WTC11 (cell line): ENCODE measurements at regions not wholly inside any gene's neighbourhood (a gene's known extent, or its start where the extent isn't known, plus 50 kb on each side); places are given as distances from the start of the nearest gene placed in this dataset.

Experiments used
- ATAC-seq: fragments of 200-7000 bp; cut with Tn5 transposase; 2 replicates; pipeline ENCODE4 v1.10.0; 2021; ENCODE audit warnings: mild to moderate bottlenecking, moderate library complexity
- CTCF ChIA-PET: fragments of 300-600 bp; sonication (Branson Sonifier 250); formaldehyde crosslinking; loops from one replicate; lab custom pipeline; 2021; ENCODE audit warnings: antibody characterized with exemption; lab: Charles Lee
- POLR2A ChIA-PET: fragments of 350-600 bp; sonication (Branson Sonifier 250); formaldehyde crosslinking; loops from one replicate; lab custom pipeline; 2021; ENCODE audit warnings: antibody characterized with exemption; lab: Charles Lee
- DNase-seq: peaks from one replicate; pipeline ENCODE4 v3.0.0; 2021; ENCODE audit warnings: low spot score
- H3K27ac Mint-ChIP-seq: 2 replicates; pipeline ENCODE4 v1.8.0; 2021; ENCODE audit warnings: mixed read lengths
- H3K27me3 Mint-ChIP-seq: 2 replicates; pipeline ENCODE4 v1.8.0; 2021; ENCODE audit warnings: low read depth, mild to moderate bottlenecking, moderate library complexity, mixed read lengths
- H3K36me3 Mint-ChIP-seq: 2 replicates; pipeline ENCODE4 v1.8.0; 2021; ENCODE audit warnings: mixed read lengths
- H3K4me1 Mint-ChIP-seq: 2 replicates; pipeline ENCODE4 v1.8.0; 2022; ENCODE audit warnings: mixed read lengths
- H3K4me3 Mint-ChIP-seq: 2 replicates; pipeline ENCODE4 v1.8.0; 2021; ENCODE audit warnings: mild to moderate bottlenecking, moderate library complexity, mixed read lengths
- H3K9me3 Mint-ChIP-seq: 2 replicates; pipeline ENCODE4 v1.8.0; 2021; ENCODE audit warnings: mixed read lengths
- CREB1 ChIP-seq: sonication (generic); formaldehyde crosslinking; IDR thresholded peaks from 2 replicates; pipeline ENCODE4 v1.8.0; 2023; ENCODE audit warnings: mild to moderate bottlenecking, missing genetic modification reagents
- FOXJ3 ChIP-seq: sonication (generic); formaldehyde crosslinking; IDR thresholded peaks from 2 replicates; pipeline ENCODE4 v1.9.0; 2021; ENCODE audit warnings: missing genetic modification reagents, mild to moderate bottlenecking, borderline replicate concordance
- JAZF1 ChIP-seq: fragments of 250-450 bp; sonication (Bioruptor Pico); IDR thresholded peaks from 2 replicates; pipeline ENCODE4 v1.9.0; 2021; ENCODE audit warnings: moderate library complexity, mild to moderate bottlenecking, inconsistent platforms
- OVOL2 ChIP-seq: fragments of 250-450 bp; sonication (Bioruptor Pico); IDR thresholded peaks from 2 replicates; pipeline ENCODE4 v1.9.0; 2021; ENCODE audit warnings: mild to moderate bottlenecking, borderline replicate concordance
- PRRX2 ChIP-seq: fragments of 250-450 bp; sonication (Bioruptor Pico); IDR thresholded peaks from 2 replicates; pipeline ENCODE4 v1.8.0; 2021; ENCODE audit warnings: mild to moderate bottlenecking
- RORB ChIP-seq: fragments of 250-450 bp; sonication (Bioruptor Pico); IDR thresholded peaks from 2 replicates; pipeline ENCODE4 v1.9.0; 2021; ENCODE audit warnings: mild to moderate bottlenecking
- TP53 ChIP-seq: sonication (generic); formaldehyde crosslinking; IDR thresholded peaks from 2 replicates; pipeline ENCODE4 v1.8.1; 2023; ENCODE audit warnings: mild to moderate bottlenecking, missing genetic modification reagents
- ZNF219 ChIP-seq: sonication (generic); formaldehyde crosslinking; IDR thresholded peaks from 2 replicates; pipeline ENCODE4 v1.8.0; 2023; ENCODE audit warnings: missing genetic modification reagents, mild to moderate bottlenecking, borderline replicate concordance
- TF ChIP-seq, protein P1 (sequence below): sonication (generic); formaldehyde crosslinking; IDR thresholded peaks from 2 replicates; pipeline ENCODE4 v1.8.0; 2023; ENCODE audit warnings: missing genetic modification reagents, mild to moderate bottlenecking, borderline replicate concordance
- TF ChIP-seq, protein P2 (sequence below): sonication (generic); formaldehyde crosslinking; IDR thresholded peaks from 2 replicates; pipeline ENCODE4 v1.8.0; 2022; ENCODE audit warnings: mild to moderate bottlenecking, missing genetic modification reagents
- TF ChIP-seq, protein P3 (sequence below): sonication (generic); formaldehyde crosslinking; conservative IDR thresholded peaks from 2 replicates; pipeline ENCODE4 v1.8.1; 2023; ENCODE audit warnings: mild to moderate bottlenecking, low read depth, missing genetic modification reagents, moderate library complexity
- TF ChIP-seq, protein P4 (sequence below): sonication (generic); formaldehyde crosslinking; IDR thresholded peaks from 2 replicates; pipeline ENCODE4 v1.8.0; 2022; ENCODE audit warnings: mild to moderate bottlenecking, missing genetic modification reagents
- TF ChIP-seq, protein P5 (sequence below): fragments of 250-450 bp; sonication (Bioruptor Pico); IDR thresholded peaks from 2 replicates; pipeline ENCODE4 v1.9.0; 2021; ENCODE audit warnings: mild to moderate bottlenecking
- TF ChIP-seq, protein P6 (sequence below): sonication (generic); formaldehyde crosslinking; IDR thresholded peaks from 2 replicates; pipeline ENCODE4 v1.8.1; 2022; ENCODE audit warnings: missing genetic modification reagents, borderline replicate concordance
- TF ChIP-seq, protein P7 (sequence below): sonication (generic); formaldehyde crosslinking; IDR thresholded peaks from 2 replicates; pipeline ENCODE4 v1.8.0; 2023; ENCODE audit warnings: missing genetic modification reagents

DNA sequence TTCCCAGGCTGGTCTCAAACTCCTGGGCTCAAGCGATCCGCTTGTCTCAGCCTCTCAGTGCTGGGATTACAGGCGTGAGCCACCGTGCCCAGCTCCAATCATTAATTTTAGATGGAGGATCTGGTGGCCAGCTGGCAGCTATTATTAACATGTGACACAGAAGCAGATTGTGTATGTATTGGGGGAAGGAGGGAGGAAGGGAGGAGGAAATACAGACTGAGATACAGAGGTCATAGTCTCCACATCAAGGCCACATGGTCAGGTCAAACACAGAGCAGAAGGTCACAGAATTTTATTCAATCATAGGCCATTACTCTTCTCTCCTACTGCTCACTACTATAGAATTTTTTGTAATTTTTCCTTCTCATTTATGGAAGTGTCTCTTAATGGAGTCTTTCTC is 57.9 kb upstream of the ADORA3 start (continued):
- TF ChIP-seq OVOL2 (CRISPR knock-in tag): no peak
- TF ChIP-seq TP53: no peak
- TF ChIP-seq CREB1 (CRISPR knock-in tag): no peak
- TF ChIP-seq, protein P1, sequence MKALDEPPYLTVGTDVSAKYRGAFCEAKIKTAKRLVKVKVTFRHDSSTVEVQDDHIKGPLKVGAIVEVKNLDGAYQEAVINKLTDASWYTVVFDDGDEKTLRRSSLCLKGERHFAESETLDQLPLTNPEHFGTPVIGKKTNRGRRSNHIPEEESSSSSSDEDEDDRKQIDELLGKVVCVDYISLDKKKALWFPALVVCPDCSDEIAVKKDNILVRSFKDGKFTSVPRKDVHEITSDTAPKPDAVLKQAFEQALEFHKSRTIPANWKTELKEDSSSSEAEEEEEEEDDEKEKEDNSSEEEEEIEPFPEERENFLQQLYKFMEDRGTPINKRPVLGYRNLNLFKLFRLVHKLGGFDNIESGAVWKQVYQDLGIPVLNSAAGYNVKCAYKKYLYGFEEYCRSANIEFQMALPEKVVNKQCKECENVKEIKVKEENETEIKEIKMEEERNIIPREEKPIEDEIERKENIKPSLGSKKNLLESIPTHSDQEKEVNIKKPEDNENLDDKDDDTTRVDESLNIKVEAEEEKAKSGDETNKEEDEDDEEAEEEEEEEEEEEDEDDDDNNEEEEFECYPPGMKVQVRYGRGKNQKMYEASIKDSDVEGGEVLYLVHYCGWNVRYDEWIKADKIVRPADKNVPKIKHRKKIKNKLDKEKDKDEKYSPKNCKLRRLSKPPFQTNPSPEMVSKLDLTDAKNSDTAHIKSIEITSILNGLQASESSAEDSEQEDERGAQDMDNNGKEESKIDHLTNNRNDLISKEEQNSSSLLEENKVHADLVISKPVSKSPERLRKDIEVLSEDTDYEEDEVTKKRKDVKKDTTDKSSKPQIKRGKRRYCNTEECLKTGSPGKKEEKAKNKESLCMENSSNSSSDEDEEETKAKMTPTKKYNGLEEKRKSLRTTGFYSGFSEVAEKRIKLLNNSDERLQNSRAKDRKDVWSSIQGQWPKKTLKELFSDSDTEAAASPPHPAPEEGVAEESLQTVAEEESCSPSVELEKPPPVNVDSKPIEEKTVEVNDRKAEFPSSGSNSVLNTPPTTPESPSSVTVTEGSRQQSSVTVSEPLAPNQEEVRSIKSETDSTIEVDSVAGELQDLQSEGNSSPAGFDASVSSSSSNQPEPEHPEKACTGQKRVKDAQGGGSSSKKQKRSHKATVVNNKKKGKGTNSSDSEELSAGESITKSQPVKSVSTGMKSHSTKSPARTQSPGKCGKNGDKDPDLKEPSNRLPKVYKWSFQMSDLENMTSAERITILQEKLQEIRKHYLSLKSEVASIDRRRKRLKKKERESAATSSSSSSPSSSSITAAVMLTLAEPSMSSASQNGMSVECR (CRISPR knock-in tag): no peak
- no peak for TF ChIP-seq PRRX2 (CRISPR knock-in tag)

DNA sequence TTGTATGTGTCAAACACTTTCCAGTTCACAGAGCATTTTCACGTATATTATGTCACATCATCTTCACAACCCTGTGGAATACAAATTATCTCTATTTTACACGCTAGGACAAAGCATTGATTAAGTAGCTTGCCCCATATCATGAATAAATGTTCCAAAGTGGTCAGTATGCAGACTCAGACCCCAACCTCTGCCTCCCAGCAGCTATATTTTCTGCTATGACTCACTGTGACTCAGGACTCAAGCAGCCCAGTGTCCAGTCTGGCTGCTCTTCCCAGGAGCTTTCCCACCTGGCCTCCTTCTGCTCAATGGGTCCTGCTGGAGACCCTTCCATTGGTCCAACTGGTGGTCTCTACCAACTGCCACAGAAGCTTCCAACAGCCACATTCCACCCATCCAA is 56.0 kb upstream of the RAP1A start:
- Mint-ChIP-seq H3K27me3 (no peaks in the 10 kb centered on the region), H3K4me1 (no peaks in the 10 kb centered on the region), H3K36me3 (no peaks in the 10 kb centered on the region), H3K27ac (no peak overlapping the region), H3K9me3 (no peaks in the 10 kb centered on the region), H3K4me3 (no peak overlapping the region)
- DNase-seq (no peak), ATAC-seq (no peak)
- ChIA-PET POLR2A (no interaction called here), CTCF (no interaction called here)
- TF ChIP-seq, protein P2, sequence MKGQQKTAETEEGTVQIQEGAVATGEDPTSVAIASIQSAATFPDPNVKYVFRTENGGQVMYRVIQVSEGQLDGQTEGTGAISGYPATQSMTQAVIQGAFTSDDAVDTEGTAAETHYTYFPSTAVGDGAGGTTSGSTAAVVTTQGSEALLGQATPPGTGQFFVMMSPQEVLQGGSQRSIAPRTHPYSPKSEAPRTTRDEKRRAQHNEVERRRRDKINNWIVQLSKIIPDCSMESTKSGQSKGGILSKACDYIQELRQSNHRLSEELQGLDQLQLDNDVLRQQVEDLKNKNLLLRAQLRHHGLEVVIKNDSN (CRISPR knock-in tag): no peak
- TF ChIP-seq, protein P3, sequence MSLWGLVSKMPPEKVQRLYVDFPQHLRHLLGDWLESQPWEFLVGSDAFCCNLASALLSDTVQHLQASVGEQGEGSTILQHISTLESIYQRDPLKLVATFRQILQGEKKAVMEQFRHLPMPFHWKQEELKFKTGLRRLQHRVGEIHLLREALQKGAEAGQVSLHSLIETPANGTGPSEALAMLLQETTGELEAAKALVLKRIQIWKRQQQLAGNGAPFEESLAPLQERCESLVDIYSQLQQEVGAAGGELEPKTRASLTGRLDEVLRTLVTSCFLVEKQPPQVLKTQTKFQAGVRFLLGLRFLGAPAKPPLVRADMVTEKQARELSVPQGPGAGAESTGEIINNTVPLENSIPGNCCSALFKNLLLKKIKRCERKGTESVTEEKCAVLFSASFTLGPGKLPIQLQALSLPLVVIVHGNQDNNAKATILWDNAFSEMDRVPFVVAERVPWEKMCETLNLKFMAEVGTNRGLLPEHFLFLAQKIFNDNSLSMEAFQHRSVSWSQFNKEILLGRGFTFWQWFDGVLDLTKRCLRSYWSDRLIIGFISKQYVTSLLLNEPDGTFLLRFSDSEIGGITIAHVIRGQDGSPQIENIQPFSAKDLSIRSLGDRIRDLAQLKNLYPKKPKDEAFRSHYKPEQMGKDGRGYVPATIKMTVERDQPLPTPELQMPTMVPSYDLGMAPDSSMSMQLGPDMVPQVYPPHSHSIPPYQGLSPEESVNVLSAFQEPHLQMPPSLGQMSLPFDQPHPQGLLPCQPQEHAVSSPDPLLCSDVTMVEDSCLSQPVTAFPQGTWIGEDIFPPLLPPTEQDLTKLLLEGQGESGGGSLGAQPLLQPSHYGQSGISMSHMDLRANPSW (CRISPR knock-in tag): no peak
- TF ChIP-seq, protein P4, sequence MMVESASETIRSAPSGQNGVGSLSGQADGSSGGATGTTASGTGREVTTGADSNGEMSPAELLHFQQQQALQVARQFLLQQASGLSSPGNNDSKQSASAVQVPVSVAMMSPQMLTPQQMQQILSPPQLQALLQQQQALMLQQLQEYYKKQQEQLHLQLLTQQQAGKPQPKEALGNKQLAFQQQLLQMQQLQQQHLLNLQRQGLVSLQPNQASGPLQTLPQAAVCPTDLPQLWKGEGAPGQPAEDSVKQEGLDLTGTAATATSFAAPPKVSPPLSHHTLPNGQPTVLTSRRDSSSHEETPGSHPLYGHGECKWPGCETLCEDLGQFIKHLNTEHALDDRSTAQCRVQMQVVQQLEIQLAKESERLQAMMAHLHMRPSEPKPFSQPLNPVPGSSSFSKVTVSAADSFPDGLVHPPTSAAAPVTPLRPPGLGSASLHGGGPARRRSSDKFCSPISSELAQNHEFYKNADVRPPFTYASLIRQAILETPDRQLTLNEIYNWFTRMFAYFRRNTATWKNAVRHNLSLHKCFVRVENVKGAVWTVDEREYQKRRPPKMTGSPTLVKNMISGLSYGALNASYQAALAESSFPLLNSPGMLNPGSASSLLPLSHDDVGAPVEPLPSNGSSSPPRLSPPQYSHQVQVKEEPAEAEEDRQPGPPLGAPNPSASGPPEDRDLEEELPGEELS: no peak
- no peak for TF ChIP-seq ZNF219 (CRISPR knock-in tag)
- TF ChIP-seq, protein P5, sequence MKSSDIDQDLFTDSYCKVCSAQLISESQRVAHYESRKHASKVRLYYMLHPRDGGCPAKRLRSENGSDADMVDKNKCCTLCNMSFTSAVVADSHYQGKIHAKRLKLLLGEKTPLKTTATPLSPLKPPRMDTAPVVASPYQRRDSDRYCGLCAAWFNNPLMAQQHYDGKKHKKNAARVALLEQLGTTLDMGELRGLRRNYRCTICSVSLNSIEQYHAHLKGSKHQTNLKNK (CRISPR knock-in tag): no peak
- no peak for TF ChIP-seq FOXJ3 (CRISPR knock-in tag)
- TF ChIP-seq, protein P6, sequence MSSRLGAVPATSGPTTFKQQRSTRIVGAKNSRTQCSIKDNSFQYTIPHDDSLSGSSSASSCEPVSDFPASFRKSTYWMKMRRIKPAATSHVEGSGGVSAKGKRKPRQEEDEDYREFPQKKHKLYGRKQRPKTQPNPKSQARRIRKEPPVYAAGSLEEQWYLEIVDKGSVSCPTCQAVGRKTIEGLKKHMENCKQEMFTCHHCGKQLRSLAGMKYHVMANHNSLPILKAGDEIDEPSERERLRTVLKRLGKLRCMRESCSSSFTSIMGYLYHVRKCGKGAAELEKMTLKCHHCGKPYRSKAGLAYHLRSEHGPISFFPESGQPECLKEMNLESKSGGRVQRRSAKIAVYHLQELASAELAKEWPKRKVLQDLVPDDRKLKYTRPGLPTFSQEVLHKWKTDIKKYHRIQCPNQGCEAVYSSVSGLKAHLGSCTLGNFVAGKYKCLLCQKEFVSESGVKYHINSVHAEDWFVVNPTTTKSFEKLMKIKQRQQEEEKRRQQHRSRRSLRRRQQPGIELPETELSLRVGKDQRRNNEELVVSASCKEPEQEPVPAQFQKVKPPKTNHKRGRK (CRISPR knock-in tag): no peak
- TF ChIP-seq, protein P7, sequence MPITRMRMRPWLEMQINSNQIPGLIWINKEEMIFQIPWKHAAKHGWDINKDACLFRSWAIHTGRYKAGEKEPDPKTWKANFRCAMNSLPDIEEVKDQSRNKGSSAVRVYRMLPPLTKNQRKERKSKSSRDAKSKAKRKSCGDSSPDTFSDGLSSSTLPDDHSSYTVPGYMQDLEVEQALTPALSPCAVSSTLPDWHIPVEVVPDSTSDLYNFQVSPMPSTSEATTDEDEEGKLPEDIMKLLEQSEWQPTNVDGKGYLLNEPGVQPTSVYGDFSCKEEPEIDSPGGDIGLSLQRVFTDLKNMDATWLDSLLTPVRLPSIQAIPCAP (CRISPR knock-in tag): no peak
- no peak for TF ChIP-seq RORB (CRISPR knock-in tag)
- TF ChIP-seq JAZF1 (CRISPR knock-in tag): no peak
